ENCODE measurements at regions not wholly inside any gene's neighbourhood (a gene's known extent, or its start where the extent isn't known, plus 50 kb on each side); places are given as distances from the start of the nearest gene placed in this dataset.

- DNase-seq (ENCODE audit: low read depth, low spot score): no peak
- H3K27ac ChIP-seq (ENCODE audit: low read depth, low read length): no peak overlapping the region
- POLR2A ChIA-PET: interaction anchor here (1.5 kb wide), 1 partner anchor 20 kb away, joined by 4 read pairs; no protein-coding TSS in a partner anchor
Measured at GRCh38 chr1:201676641-201677040, 137.7 kb downstream of the NAV1 start.

GRCh38 chr1:201678264-201679101 is 139.6 kb downstream of the NAV1 start:
- TF ChIP-seq CTCF (IDR thresholded peaks at IDR 0.05; ENCODE audit: low read depth, low read length): no peak
- H3K27me3 ChIP-seq (ENCODE audit: control insufficient read depth, insufficient read depth, low read length): no peaks in the 10 kb centered on the region
- DNase-seq (ENCODE audit: low read depth, low spot score): no peak
- CTCF ChIA-PET: interaction anchor here (0.8 to 1.2 kb wide), 2 partner anchors 25 to 166 kb away, joined by 3 read pairs; no protein-coding TSS in a partner anchor
- peaks cover 4% of the 10 kb centered on the region; the same call in 1 of the 2 replicates for H3K9me3 ChIP-seq (ENCODE audit: control insufficient read depth, insufficient read depth, low read length)
- H3K27ac ChIP-seq (ENCODE audit: low read depth, low read length): no peak overlapping the region
- POLR2A ChIA-PET: interaction anchor here (1.5 kb wide), 1 partner anchor 23 kb away, joined by 7 read pairs; no protein-coding TSS in a partner anchor
- no peak overlapping the region for H3K4me3 ChIP-seq (ENCODE audit: low read depth, low read length)

More at GRCh38 chr1:201676641-201677040, 137.7 kb downstream of the NAV1 start:
- Histone ChIP-seq H3K4me3 (ENCODE audit: low read depth, low read length) (no peak overlapping the region), H3K9me3 (ENCODE audit: control insufficient read depth, insufficient read depth, low read length) (peaks cover 4% of the 10 kb centered on the region; the same call in 1 of the 2 replicates), H3K27me3 (ENCODE audit: control insufficient read depth, insufficient read depth, low read length) (no peaks in the 10 kb centered on the region)
- no peak for TF ChIP-seq CTCF (IDR thresholded peaks at IDR 0.05; ENCODE audit: low read depth, low read length)
- CTCF ChIA-PET: interaction anchor here (1.2 to 2.1 kb wide), 4 partner anchors 27 to 163 kb away, joined by 3 to 7 read pairs (median 6); no protein-coding TSS in a partner anchor

GRCh38 chr1:201681375-201681774 is 142.4 kb downstream of the NAV1 start:
- Histone ChIP-seq H3K9me3 (ENCODE audit: control insufficient read depth, insufficient read depth, low read length) (peaks cover 4% of the 10 kb centered on the region; the same call in 1 of the 2 replicates), H3K27ac (ENCODE audit: low read depth, low read length) (no peak overlapping the region), H3K4me3 (ENCODE audit: low read depth, low read length) (no peak overlapping the region), H3K27me3 (ENCODE audit: control insufficient read depth, insufficient read depth, low read length) (no peaks in the 10 kb centered on the region)
- TF ChIP-seq CTCF (IDR thresholded peaks at IDR 0.05; ENCODE audit: low read depth, low read length): no peak
- POLR2A ChIA-PET: no interaction called here
- CTCF ChIA-PET: interaction anchor here (1.0 kb wide), 1 partner anchor 150 kb away, joined by 3 read pairs; no protein-coding TSS in a partner anchor
- no peak for DNase-seq (ENCODE audit: low read depth, low spot score)

GRCh38 chr1:201682964-201683363 is 144.0 kb downstream of the NAV1 start:
- no peak for DNase-seq (ENCODE audit: low read depth, low spot score)
- Histone ChIP-seq H3K27ac (ENCODE audit: low read depth, low read length) (no peak overlapping the region), H3K9me3 (ENCODE audit: control insufficient read depth, insufficient read depth, low read length) (peaks cover 4% of the 10 kb centered on the region; the same call in 1 of the 2 replicates), H3K27me3 (ENCODE audit: control insufficient read depth, insufficient read depth, low read length) (no peaks in the 10 kb centered on the region), H3K4me3 (ENCODE audit: low read depth, low read length) (no peak overlapping the region)
- TF ChIP-seq CTCF (IDR thresholded peaks at IDR 0.05; ENCODE audit: low read depth, low read length): no peak
- ChIA-PET CTCF (no interaction called here), POLR2A (no interaction called here)

GRCh38 chr1:201683397-201683796 is 144.5 kb downstream of the NAV1 start:
- TF ChIP-seq CTCF (IDR thresholded peaks at IDR 0.05; ENCODE audit: low read depth, low read length): no peak
- Histone ChIP-seq H3K9me3 (ENCODE audit: control insufficient read depth, insufficient read depth, low read length) (peaks cover 4% of the 10 kb centered on the region; the same call in 1 of the 2 replicates), H3K4me3 (ENCODE audit: low read depth, low read length) (no peak overlapping the region), H3K27ac (ENCODE audit: low read depth, low read length) (no peak overlapping the region), H3K27me3 (ENCODE audit: control insufficient read depth, insufficient read depth, low read length) (no peaks in the 10 kb centered on the region)
- no peak for DNase-seq (ENCODE audit: low read depth, low spot score)
- POLR2A ChIA-PET: no interaction called here
- CTCF ChIA-PET: interaction anchor here (1.0 kb wide), 1 partner anchor 26 kb away, joined by 4 read pairs; no protein-coding TSS in a partner anchor
